ENCODE measurements at regions not wholly inside any gene's neighbourhood (a gene's known extent, or its start where the extent isn't known, plus 50 kb on each side); places are given as distances from the start of the nearest gene placed in this dataset.
"Not testable (repeated sequence)": the region's sequence is repeated elsewhere in the genome, so short reads cannot be mapped to it uniquely, and the experiment has no call there.

GRCh38 chr4:11074581-11075241 is 354.0 kb downstream of the HS3ST1 start:
- ATAC-seq (ENCODE audit: low FRiP score), result no peak
- no peak for DNase-seq (ENCODE audit: low spot score)
- TF ChIP-seq CTCF (IDR thresholded peaks at IDR 0.05), result no peak

- ATAC-seq (ENCODE audit: low FRiP score) (no peak), DNase-seq (ENCODE audit: low spot score) (no peak)
- no peak for TF ChIP-seq CTCF (IDR thresholded peaks at IDR 0.05)
These were observed 355.1 kb downstream of the HS3ST1 start for GRCh38 chr4:11073621-11074051.

GRCh38 chr4:11072999-11073398 is 355.7 kb downstream of the HS3ST1 start:
- DNase-seq (ENCODE audit: low spot score) (no peak), ATAC-seq (ENCODE audit: low FRiP score) (no peak)
- TF ChIP-seq CTCF (IDR thresholded peaks at IDR 0.05), result no peak

GRCh38 chr4:11072463-11072862 is 356.2 kb downstream of the HS3ST1 start:
- DNase-seq (ENCODE audit: low spot score) (no peak), ATAC-seq (ENCODE audit: low FRiP score) (no peak)
- TF ChIP-seq CTCF (IDR thresholded peaks at IDR 0.05), result no peak

GRCh38 chr4:11070813-11071212 is 357.9 kb downstream of the HS3ST1 start:
- no peak for ATAC-seq (ENCODE audit: low FRiP score)
- no peak for DNase-seq (ENCODE audit: low spot score)
- TF ChIP-seq CTCF (IDR thresholded peaks at IDR 0.05), result no peak

- DNase-seq (ENCODE audit: low spot score), result no peak
- no peak for ATAC-seq (ENCODE audit: low FRiP score)
- no peak for TF ChIP-seq CTCF (IDR thresholded peaks at IDR 0.05)
These were observed 359.0 kb downstream of the HS3ST1 start for GRCh38 chr4:11069581-11070211.

- DNase-seq (ENCODE audit: low spot score), result no peak
- no peak for ATAC-seq (ENCODE audit: low FRiP score)
- no peak for TF ChIP-seq CTCF (IDR thresholded peaks at IDR 0.05)
These were observed 359.6 kb downstream of the HS3ST1 start for GRCh38 chr4:11069083-11069482.

- DNase-seq (ENCODE audit: low spot score); ATAC-seq (ENCODE audit: low FRiP score): not testable (repeated sequence)
These were observed 362.1 kb downstream of the HS3ST1 start for GRCh38 chr4:11066584-11066983.

- DNase-seq (ENCODE audit: low spot score); ATAC-seq (ENCODE audit: low FRiP score): not testable (repeated sequence)
These were observed 368.1 kb downstream of the HS3ST1 start for GRCh38 chr4:11060637-11061036.

GRCh38 chr4:11054937-11055336 is 370.4 kb upstream of the CLNK start:
- ATAC-seq (ENCODE audit: low FRiP score); DNase-seq (ENCODE audit: low spot score): not testable (repeated sequence)
